ENCODE measurements at regions not wholly inside any gene's neighbourhood (a gene's known extent, or its start where the extent isn't known, plus 50 kb on each side); places are given as distances from the start of the nearest gene placed in this dataset.
"Not testable (repeated sequence)": the region's sequence is repeated elsewhere in the genome, so short reads cannot be mapped to it uniquely, and the experiment has no call there.

DNA sequence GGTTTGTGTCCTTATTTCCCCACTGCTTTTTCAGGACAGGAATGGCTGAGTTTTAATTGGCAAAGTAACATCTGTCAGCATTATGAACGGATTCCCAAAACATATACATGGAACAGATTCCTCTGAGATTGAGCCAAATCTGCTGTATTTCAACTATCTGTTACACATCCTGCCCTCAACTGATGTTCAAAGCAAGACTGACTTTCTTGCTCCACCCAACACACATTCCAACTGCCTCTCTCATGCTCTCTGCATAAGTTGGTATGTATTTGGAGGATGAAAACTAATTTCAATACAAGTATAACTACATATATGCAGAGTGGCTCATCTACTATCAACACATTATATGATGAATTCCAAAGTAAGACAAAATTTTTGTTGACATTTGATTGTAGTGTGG lies 342.2 kb downstream of the GATA3 start:
- DNase-seq, result no peak

DNA sequence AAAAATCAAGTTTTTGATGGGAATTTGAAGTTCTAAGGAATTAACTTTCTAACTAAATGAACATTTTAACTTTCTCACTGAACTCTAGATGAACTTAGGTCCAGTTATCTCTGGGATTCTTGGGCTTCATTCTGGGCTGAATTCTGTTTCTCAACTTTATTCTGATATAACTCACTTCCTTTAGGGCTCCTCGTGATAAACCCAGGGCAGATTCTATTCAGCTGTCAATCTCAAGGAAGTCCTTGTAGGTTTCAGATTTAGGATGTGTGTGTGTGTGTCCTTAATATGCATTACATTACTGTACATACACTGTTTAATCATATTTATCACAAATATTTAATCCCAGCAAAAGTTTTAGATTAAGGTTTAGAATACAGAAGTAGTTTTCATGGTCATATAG lies 344.3 kb downstream of the GATA3 start:
- DNase-seq, result no peak

DNA sequence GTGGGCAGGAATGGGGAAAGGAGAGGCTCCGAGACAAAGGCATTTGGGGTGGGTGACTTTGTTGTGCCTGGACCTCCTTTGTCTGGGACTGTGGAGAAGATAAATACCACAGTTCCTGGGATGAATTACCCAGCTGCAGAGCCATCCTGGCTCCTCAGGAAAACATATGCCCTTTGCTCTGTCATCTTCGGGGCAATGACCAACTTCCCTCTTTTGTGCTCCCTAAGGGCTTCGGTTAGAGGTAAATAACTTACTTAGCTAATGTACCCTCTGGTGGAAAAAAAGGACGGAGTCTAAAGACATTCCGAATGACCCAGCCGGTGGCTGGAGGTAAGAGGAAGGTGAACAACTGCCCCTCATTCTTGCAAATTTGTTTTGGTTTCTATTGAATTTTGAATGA lies 345.7 kb downstream of the GATA3 start:
- DNase-seq, result no peak

DNA sequence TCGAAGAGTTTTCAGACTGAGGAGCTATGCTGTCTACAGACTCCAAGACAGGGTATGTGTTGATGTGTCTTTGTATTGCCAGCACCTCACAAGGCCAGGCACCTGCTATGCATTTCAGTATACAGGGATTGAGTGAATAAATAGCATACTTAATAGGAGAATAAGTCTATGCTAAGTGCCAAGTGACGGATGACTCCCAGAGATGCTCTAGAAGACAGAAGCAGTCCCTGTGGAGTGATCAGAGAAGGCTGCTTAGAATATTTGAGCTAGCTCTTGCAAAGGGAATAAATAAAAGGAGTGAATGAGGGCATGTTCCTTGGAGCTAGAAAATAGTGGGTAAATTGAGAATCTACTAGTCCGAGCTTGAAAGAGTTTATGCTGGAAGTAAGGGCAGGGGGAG lies 346.4 kb downstream of the GATA3 start:
- DNase-seq, result no peak

DNA sequence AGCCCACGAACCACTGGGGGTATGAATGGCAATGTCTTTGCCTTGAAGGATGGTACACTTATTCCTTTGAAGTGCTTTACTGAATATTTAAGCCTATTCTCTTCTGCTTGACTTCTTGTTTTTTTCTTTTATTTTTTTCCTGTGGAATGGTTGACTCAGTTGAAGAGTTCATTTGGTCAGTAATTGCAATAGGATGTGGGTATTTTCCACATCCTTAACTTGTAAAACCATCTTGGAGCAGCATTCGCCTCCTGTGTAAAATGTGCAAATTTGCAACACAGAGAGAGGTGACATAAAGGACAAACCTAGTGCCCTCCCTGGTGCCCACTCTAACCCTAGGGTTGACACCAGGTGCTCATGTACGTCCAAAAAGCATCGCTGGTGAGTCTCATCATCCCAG lies 347.0 kb downstream of the GATA3 start:
- DNase-seq, result no peak

DNA sequence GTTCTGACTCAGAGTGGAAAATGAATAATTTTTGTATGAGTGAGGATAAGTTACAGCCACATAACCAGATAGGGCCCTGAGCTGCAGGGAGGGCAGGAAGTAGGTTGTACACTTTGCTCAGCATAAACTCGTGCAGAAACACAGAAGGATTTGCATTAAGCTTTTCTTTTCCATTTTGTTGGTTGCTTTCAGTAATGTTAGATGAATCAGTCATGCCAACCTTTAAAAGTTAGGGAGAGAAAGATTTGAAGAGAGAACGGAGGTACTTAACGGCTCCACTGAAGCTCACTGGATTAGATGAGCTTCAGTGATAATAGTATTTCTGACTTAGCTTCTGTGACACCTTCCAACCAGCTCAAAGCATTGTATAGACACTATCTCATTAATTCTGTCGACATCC lies 348.1 kb downstream of the GATA3 start:
- DNase-seq, result no peak

DNA sequence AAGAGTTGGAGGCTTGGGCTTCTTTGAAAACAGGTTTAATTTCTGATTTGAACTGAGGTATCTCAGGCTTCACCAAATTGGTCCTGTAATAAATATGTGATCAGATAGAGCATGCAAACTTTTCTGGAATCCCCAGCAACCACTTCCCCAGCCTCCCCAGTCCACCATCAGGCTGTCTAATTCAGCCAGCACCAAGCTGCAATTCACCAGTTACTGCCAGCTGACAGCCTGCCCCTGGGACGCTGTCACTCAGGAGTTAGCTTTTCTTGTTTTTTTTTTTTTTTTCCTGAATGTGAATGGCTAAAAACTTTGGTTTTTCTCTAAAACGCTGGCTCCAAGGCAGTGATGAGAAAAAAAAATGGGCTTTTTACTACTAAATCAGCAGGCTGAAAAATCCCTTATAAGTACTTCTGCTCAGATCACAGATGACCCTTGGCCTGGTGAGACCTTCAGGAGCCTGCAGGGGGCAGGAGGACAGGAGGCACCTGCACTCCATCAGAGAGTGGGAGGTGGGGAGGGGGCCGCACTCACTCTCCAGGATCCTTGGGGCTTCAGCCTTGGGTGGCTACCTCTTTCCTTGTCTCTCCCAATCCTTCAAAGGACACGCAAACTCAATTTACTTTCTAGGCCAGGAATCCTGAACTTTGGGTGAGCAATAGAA lies 349.4 kb downstream of the GATA3 start:
- no peak for DNase-seq

DNA sequence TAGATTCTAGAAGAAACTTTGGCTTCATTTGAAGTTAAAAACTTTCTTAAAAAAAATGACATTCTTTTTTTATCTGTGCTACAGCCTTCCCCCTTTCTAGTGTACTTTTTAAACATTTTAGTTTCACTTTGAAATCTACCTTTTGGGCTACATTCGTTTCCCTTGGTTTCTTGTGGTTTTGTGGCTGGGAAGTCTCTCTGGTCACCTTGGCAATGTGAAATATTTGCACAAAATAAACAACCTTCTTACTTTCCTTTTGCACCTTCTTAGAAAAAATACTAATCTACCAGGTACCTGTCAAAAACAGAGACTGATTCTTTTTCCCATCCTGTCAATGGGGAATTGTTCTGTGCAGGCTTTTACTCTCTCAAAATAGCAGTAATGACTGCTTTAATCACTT lies 350.2 kb downstream of the GATA3 start:
- DNase-seq, result no peak

DNA sequence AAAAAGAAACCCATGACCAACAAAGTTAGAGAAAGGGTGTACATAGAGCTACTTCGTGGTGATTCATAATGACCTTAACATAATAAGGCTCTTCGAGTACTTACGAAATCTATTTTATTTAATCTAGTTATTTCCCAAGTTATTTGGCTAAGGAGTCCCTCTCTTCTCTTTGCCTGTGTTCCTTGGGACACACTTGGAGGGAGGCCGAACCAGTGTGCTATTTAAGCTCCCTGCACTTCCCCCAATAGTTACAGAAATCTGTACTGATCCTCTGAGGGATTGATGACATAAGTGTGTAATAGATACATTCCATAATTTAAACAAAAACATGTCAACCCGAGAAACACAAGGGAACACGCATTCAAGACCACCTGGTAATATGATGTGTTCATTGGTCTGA lies 351.1 kb downstream of the GATA3 start:
- DNase-seq, result no peak

DNA sequence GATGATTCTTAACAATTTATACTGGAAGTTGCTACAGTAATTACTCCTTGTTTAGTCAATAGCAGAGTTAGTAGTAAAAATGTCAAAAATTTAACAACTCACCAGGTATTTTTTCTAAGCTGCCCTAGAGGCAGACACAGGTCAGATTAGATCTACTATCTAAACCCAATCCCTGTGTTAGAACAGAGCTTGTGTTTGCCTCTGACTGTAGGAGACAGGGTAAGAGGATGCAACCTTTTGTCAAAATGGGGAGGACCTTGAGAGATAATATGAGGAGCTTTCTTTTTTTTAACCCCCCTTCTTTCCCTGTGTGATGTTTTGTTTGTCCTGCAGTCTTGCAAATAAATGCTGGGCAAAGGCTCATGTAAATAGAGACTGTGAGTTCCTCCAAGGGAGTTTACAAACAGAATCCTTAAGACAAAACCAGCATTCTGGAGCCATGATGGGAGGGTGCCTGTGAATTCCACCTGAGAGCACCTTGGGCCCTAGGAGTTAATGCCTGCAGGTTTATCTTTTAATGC lies 353.1 kb downstream of the GATA3 start:
- DNase-seq, result no peak

DNA sequence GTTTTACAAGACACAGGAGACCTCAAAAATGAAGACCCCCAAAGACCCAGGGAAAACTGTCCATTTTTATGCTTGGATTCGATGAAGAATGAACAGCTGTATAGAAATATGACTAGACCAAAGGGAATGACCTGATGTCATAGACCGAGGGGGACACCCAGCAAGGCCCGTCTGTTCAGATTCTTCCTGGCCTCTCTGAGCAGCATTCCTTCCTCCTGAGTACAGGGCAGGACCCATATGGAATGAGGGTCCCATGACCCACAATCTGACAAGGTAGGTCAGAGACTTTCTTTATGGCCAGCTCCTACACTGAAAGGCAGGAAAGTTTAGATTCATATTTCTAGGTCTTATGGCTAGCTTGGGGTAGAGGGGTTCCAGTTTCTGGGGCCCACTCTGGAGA lies 356.0 kb downstream of the GATA3 start:
- DNase-seq, result no peak

DNA sequence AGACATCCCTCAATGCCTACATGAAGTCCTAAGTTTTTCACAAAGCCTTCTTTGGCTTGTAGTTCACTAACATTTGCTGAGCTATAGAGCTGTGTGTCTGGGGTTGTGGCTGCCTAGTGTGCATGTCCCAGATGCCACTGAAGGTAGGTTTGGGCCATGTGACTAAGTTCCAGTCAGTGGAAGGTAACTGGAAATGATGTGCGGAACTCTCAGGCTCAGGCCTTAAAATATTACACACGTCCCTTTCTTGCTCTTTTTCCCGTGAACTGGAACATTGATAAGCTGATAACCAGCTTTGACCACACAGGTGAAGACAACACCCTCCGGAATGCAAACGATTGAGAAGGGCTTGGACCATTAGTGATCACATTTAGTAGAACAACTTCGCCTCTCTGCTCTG lies 358.1 kb downstream of the GATA3 start:
- no peak for DNase-seq

DNA sequence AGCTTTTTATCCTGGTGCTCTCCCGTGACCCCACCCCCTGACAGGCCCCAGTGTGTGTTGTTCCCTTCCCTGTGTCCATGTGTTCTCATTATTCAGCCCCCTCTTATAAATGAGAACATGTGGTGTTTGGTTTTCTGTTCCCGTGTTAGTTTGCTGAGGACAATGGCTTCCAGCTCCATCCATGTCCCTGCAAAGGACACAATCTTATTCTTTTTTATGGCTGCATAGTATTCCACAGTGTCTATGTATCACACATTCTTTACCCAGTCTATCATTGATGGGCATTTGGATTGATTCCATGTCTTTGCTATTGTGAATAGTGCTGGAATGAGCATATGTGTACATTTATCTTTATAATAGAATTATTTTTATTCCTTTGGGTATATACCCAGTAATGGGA lies 360.5 kb downstream of the GATA3 start:
- DNase-seq, result not testable (repeated sequence)

DNA sequence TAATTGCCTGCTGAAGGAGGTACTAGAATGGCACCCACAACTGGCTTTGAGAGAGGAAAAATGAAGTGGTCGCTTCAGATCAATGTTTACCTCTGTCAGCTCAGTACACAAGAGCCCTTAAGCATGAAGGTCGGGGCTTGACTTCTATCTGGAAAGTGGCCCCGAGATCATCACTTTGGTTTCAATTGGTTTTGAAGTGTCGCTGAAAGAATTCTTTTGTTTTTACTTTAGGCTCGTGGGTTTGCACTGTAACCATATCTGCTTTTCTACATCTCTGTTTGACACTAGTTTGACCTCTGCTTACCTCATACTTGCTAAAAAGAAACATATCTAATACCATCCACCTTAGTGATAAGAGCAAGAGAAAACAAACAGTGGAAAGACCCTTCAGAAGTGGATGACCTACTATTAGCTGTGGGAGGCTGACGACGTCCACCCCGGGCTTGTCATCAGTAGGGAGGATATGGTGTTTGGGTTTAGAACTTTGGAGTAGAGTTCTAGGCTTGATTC lies 361.8 kb downstream of the GATA3 start:
- no peak for DNase-seq

DNA sequence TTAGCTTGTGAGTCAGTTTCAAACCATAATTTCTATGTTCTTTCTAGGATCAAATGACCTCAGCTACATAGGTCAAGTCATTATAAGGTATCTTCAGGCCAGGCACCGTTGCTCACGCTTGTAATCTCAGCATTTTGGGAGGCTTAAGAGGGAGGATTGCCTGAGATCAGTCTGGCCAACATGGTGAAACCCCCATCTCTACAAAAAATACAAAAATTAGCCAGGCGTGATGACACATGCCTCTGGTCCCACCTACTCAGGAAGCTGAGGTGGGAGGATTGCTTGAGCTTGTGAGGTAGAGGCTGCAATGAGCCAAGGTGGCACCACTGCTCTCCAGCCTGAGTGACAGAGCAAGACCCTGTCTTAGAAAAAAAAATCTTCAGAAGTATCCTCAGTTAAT lies 362.3 kb downstream of the GATA3 start:
- no peak for DNase-seq

DNA sequence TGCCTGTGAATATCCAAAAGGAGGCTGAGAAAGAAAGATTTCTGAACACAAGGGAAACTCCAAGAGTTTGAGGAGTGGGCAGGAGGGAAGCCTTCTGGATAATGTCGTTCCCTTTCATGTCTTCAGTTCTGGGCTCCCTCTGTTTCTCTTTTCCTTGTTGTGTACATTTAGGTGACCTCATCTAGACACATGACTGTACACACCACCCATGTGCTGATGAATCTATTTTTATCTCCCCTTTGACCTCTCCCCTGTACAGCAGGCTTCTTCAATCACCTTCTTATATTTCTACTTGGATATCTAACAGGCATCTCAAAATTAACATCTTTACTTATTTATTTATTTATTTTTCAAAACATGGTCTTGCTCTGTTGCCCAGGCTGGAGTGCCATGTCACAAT lies 363.1 kb downstream of the GATA3 start:
- DNase-seq, result no peak

DNA sequence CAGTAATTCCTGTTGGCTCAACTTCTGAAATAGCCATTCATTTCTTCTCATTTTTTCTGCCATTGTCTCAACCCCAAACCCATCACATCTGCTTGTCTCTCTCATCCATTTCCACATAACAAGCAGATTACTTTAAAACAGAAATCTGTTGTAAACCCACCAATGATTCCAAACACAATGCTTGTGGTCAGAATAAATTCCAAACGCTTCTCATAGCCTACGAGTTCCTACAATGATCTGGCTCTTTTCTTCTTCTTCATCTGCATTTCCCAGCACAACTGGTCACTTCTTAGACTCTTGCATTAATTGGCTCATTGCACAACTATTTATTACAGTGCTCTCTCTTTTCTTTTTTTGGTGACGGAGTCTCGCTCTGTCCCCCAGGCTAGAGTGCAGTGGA lies 364.1 kb downstream of the GATA3 start:
- no peak for DNase-seq

DNA sequence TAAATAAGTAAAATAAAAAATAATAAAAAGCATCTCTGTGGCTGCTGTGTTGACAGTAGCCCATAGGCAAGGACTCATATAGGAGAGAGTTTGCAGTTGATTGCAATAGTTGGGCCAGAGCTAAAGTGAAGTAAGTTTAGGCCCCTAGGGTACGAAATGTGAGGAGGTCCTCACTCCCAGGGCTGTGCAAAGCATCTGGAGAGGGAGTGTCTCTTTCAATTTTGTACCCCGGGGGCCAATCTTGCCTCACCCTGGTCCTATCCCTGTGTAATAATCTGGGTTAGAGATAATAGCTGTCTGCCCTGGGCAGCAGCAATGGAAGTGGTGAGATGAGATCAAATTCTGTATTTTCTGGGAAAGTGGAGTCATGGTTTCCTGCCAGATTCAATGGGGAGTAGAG lies 365.7 kb downstream of the GATA3 start:
- no peak for DNase-seq

DNA sequence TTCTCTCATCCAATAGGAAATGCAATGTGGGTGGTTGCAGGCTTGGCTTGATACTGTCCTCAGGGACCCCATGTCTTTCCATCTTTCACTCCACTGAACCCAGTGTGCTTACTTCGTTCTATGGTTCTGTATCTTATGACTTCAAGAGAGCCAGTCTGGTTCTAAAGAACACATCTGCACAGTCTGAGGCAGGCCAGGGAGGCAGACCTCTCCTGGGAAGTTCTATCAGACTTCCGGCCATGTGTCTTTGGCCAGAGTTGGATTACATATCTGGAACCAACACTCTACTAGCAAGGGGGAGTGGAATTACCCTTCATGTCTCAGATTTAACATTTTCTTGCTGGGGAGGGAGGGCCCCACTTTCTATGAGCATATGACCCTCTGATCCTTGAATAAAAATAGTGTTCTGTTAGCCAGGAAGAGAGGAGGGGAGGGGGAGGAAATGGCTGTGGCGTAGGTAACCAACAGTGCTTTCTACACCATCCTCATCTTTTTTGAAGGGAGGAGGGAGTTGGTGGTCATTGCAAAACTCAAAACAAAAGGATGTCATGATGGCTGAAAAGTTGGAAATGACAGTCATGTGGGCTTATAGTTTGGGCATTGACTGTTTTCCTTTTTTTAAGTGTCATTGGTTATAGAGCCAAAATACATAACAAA lies 370.2 kb downstream of the GATA3 start:
- DNase-seq, result no peak

DNA sequence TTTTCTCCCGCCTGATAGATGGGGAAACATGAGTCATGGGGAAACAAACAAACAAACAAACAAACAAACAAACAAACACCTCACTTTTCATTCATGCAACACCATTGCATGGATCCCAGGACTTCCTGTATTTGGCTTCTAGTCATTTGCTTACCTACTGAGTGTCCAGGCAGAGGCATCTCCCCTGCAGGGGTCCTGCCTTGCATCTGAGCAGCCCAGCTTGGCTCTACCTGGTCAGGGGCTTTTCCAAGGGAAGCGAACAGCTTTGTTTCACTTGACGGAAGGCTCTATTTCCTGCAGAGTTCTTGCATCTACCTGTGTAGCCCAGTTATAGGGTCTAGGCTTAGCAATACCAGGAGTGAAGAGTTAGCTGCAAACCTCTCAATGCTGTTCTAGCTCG lies 374.2 kb downstream of the GATA3 start:
- DNase-seq, result no peak

DNA sequence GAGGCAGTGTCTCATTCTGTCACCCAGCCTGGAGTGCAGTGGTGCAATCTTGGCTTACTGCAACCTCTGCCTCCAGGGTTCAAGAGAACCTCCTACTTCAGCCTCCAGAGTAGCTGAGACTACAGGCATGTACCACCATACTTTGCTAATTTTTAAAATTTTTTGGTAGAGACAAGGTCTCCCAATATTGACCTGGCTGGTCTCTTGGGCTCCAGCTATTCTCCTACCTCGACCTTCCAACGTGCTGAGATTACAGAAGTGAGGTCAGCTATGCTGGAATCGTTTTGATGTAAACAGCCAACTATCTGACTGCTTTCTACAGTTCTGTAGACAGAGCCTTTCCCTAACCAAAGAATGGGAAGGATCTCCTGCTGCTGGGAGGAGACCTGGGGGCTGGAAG lies 375.8 kb downstream of the GATA3 start:
- no peak for DNase-seq

DNA sequence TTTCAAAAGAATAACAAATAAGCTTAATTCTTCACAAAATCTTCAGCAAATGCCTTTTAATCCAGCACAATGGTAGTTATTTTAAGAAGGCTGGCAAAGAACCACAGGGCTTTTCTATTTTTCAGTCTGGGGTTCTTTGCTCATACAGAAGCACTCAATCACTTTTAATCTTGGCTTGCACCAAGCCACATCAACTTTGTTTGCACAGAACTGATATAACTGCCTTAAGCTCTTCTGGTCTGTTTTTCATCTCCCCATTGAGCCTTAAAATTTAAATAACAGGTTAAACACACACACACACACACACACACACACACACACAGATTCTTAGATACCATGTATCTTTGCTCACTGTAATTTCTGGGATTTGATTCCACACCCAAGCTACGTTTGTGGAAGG lies 377.0 kb downstream of the GATA3 start:
- DNase-seq, result no peak

DNA sequence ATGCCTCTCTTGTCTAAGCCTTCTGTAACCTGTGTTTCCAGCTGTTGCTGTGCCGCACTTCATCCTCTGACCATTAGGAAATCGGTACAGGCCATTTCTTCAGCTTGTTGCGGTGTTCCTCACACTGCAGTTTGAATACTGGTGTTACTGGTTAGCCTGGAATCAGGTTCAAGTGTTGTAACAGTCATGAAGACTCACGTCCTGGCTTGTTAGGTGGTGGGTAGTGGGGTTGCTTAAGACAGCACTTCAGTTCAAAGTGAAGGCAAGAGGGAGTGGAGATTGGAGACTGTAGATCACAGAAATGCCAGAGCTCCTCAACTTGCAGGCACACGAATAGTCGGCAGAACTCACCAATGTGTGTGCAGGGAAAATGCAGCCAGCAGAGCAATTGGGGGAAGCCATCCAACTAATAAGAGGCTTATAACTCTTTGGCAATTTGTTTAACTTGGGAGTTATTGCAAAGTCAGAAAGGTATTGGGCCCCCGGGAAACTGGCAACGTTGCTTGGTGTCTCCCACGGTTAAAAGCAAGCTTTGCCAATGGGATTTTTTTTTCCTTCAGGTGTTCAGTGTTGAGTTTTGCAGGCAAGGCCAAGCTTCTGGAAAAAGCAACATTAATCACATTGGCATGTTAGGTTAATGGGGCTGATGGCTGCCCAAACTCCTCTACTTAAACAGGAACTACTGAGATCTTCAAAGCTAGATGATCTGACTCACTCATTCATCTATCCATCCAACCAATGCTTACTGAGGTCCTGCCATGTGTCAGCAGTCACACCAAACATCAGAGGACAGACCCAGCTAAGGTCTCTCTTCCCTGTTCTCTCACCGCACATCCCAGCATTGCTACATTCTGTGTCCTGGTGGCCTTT lies 380.9 kb downstream of the GATA3 start:
- no peak for DNase-seq

DNA sequence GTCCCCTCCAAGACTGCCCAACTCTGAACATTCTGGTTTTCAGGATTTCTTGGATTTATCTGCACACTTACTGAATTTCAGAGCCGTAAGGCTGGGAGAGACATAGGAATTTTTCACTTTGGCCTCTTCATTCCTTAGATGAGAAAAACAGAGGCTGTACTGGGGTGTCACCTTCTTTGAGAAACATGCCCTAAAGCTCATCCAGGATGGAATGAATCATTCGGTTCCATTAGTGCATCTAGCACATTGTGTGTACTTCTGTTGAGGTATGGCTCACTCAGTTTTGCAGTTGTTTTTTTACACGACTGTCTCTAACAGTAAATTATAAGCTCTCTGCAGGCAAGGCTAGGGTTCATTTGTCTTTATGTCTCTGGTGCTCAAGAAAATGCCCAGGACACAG lies 383.4 kb downstream of the GATA3 start:
- DNase-seq, result no peak

Measured in left hindlimb (tissue), 1 donor.